Dermis blood vessel endothelial cell (primary cell): ENCODE measurements at regions not wholly inside any gene's neighbourhood (a gene's known extent, or its start where the extent isn't known, plus 50 kb on each side); places are given as distances from the start of the nearest gene placed in this dataset.
A peak's percentile ranks its signal among the peaks of the same experiment; 100 is the strongest.

Experiments
- DNase-seq: peaks from one replicate; pipeline ENCODE4 v3.0.0; 2010

- no peak for DNase-seq
These were observed 52.0 kb upstream of the RPL11 start for GRCh38 chr1:23639460-23640095.

- no peak for DNase-seq
These were observed 52.8 kb upstream of the RPL11 start for GRCh38 chr1:23638786-23639241.

- no peak for DNase-seq
These were observed 53.4 kb upstream of the RPL11 start for GRCh38 chr1:23638188-23638619.

- DNase-seq = no peak
These were observed 55.6 kb upstream of the RPL11 start for GRCh38 chr1:23636009-23636408.

GRCh38 chr1:23634840-23635651 is 56.6 kb upstream of the RPL11 start:
- peak; percentile 85 for DNase-seq

- no peak for DNase-seq
These were observed 57.1 kb upstream of the RPL11 start for GRCh38 chr1:23634518-23634839.

GRCh38 chr1:23632479-23633160 is 59.0 kb upstream of the RPL11 start:
- no peak for DNase-seq

GRCh38 chr1:23629708-23630290 is 61.8 kb upstream of the RPL11 start:
- no peak for DNase-seq

- no peak for DNase-seq
These were observed 62.6 kb upstream of the RPL11 start for GRCh38 chr1:23628951-23629387.

GRCh38 chr1:23627069-23627735 is 64.4 kb upstream of the RPL11 start:
- no peak for DNase-seq

GRCh38 chr1:23625929-23626535 is 65.6 kb upstream of the RPL11 start:
- DNase-seq = no peak

GRCh38 chr1:23625459-23625858 is 66.1 kb upstream of the RPL11 start:
- no peak for DNase-seq

- DNase-seq = no peak
These were observed 65.1 kb upstream of the ID3 start for GRCh38 chr1:23624440-23624839.

GRCh38 chr1:23622284-23622683 is 63.0 kb upstream of the ID3 start:
- DNase-seq = no peak

GRCh38 chr1:23620605-23621004 is 61.3 kb upstream of the ID3 start:
- no peak for DNase-seq

- DNase-seq = peak; percentile 61
These were observed 60.2 kb upstream of the ID3 start for GRCh38 chr1:23619299-23620188.

GRCh38 chr1:23618586-23619083 is 59.3 kb upstream of the ID3 start:
- DNase-seq = no peak

- DNase-seq = no peak
These were observed 57.8 kb upstream of the ID3 start for GRCh38 chr1:23617084-23617521.

- DNase-seq = no peak
These were observed 57.1 kb upstream of the ID3 start for GRCh38 chr1:23616292-23616824.

GRCh38 chr1:23615852-23616251 is 56.6 kb upstream of the ID3 start:
- DNase-seq = no peak

GRCh38 chr1:23615423-23615822 is 56.1 kb upstream of the ID3 start:
- DNase-seq = no peak
